Kidney tubule cell (primary cell): ENCODE measurements at regions not wholly inside any gene's neighbourhood (a gene's known extent, or its start where the extent isn't known, plus 50 kb on each side); places are given as distances from the start of the nearest gene placed in this dataset.

Experiments
- DNase-seq: peaks from one replicate; pipeline ENCODE4 v3.0.0-alpha.2; 2018; ENCODE audit warnings: low spot score

DNA sequence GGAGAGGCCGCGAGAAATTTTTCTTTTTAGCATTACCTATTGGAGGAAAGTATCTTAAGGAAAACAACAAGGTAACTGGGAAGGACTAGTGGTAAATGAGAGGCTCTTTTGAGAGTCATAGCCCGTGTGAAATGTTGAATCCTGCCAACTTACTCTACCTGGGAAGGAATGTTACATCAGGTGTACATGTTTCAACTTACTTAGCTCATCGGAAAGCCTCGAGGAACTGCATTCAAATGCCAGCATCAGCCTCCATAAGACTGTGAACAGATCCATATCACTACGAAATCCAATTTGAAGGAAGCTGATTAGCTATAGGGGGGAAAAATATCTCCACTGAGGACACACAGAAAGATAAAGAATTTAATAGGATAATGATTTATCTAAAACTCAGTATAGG lies 72.3 kb upstream of the PDZRN3 start:
- no peak for DNase-seq

GRCh38 chr3:73695841-73696240 lies 71.1 kb upstream of the PDZRN3 start:
- DNase-seq: no peak

GRCh38 chr3:73694983-73695757 lies 70.4 kb upstream of the PDZRN3 start:
- DNase-seq: no peak

- no peak for DNase-seq
These were observed 62.6 kb upstream of the PDZRN3 start for GRCh38 chr3:73687106-73688004.

GRCh38 chr3:73685061-73685460 lies 60.3 kb upstream of the PDZRN3 start:
- DNase-seq: no peak

DNA sequence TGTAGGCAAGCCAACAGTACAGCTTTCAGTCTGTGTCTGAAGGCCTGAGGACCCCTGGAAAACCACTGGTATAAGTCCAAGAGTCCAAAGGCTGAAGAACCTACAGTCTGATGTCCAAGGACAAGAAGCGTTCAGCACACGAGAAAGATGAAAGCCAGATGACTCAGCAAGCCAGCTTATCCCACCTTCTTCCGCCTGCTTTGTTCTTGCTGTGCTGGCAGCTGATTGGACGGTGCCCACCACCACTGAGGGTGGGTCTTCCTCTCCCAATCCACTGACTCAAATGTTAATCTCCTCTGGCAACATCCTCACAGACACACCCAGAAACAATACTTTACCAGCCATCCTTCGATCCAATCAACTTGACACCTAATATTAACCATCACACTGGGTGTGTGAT lies 59.0 kb upstream of the PDZRN3 start:
- DNase-seq: no peak

GRCh38 chr3:73681610-73682009 lies 56.9 kb upstream of the PDZRN3 start:
- DNase-seq: peak; percentile 21

DNA sequence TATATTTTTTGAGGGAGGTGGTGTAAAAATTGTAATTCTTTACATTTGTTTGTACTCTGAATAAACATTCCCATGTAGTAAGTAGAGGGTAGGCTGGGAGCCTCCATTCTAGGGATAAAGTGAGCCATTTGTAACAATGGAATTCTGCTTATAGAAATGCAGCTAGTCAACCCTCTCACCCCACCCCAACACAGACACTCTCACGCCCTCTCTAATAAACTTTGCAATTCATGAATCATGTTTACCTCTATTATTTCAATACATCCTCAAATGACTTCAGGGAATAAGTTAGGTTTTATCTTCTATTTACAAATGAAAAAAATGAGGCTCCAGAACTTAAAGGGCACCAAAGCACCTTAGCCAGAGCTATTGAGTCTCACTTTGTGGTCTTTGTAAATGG lies 56.5 kb upstream of the PDZRN3 start:
- DNase-seq: no peak

- no peak for DNase-seq
These were observed 55.8 kb upstream of the PDZRN3 start for GRCh38 chr3:73680391-73681095.

DNA sequence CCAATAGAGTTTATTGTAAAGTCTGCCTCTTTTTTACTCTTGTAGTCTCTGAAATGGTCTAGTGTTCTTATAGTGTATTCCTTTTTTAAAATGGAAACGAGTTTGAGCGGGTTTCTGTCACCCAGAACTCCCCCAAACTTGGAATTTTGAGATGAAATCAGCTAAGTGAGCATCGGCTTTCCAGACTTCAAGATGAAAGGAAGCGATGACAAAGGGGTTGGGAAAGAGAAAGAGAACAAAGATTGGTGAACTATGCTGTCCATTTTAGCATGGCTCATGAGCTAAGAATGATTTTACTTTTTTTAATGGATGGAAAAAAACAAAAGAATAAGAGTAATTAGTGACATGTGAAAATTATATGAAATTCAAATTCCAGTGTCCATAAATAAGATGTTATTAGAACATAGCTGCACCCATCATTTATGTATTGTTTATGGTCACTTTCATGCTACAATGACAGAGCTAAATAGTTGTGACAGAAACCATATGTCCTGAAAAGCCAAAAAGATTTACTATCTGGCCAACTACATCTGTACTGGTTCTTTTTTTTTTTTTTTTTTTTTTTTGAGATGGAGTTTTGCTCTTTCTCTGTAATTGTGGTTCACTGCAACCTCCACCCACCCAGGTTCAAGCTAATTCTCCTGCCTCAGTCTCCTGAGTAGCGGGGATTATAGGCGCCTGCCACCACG lies 52.7 kb upstream of the PDZRN3 start:
- DNase-seq: no peak
